Omental fat pad (tissue), 3 donors: ENCODE measurements at regions not wholly inside any gene's neighbourhood (a gene's known extent, or its start where the extent isn't known, plus 50 kb on each side); places are given as distances from the start of the nearest gene placed in this dataset.
"Not testable (repeated sequence)": the region's sequence is repeated elsewhere in the genome, so short reads cannot be mapped to it uniquely, and the experiment has no call there.

Source experiments
- ATAC-seq: fragments of 150-250 bp; one replicate; pipeline ENCODE4 v1.9.1; 2016; ENCODE audit warnings: mild to moderate bottlenecking, moderate library complexity; ENCODE audit not compliant: low FRiP score
- DNase-seq: peaks from one replicate; pipeline ENCODE4 v3.0.0-alpha.2; 2019; ENCODE audit warnings: low spot score
- TF ChIP-seq, protein P1 (sequence below), 3 donors: fragments of 450-650 bp; IDR thresholded peaks; one replicate each; pipeline ENCODE4 v1.5.1; 2016 to 2017; ENCODE audit warnings: antibody characterized with exemption in 3 of 3, mild to moderate bottlenecking in 3 of 3, moderate library complexity in 2 of 3

DNA sequence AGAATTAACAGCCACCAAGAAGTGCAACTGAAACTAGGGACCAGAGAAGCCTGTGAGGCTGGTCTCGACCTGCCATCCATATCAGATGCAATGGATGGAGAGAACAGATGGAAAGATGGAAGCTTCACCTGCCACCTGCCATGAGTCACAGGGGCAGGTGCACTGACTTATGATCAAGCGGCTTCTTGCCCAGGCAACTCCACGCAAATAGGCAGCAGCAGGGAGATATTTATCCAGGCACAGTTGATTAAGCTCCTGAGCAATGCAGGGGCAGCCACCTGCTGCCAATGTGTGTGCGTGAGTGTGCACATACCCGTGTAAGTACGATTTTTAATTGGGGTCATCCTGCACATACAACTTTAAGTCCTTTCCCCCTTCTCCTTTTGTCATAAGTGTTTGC, 174.2 kb downstream of the PTPRU start:
- TF ChIP-seq, protein P1, sequence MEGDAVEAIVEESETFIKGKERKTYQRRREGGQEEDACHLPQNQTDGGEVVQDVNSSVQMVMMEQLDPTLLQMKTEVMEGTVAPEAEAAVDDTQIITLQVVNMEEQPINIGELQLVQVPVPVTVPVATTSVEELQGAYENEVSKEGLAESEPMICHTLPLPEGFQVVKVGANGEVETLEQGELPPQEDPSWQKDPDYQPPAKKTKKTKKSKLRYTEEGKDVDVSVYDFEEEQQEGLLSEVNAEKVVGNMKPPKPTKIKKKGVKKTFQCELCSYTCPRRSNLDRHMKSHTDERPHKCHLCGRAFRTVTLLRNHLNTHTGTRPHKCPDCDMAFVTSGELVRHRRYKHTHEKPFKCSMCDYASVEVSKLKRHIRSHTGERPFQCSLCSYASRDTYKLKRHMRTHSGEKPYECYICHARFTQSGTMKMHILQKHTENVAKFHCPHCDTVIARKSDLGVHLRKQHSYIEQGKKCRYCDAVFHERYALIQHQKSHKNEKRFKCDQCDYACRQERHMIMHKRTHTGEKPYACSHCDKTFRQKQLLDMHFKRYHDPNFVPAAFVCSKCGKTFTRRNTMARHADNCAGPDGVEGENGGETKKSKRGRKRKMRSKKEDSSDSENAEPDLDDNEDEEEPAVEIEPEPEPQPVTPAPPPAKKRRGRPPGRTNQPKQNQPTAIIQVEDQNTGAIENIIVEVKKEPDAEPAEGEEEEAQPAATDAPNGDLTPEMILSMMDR (IDR thresholded peaks at IDR 0.05) = no peak
- DNase-seq (no peak), ATAC-seq (no peak)

DNA sequence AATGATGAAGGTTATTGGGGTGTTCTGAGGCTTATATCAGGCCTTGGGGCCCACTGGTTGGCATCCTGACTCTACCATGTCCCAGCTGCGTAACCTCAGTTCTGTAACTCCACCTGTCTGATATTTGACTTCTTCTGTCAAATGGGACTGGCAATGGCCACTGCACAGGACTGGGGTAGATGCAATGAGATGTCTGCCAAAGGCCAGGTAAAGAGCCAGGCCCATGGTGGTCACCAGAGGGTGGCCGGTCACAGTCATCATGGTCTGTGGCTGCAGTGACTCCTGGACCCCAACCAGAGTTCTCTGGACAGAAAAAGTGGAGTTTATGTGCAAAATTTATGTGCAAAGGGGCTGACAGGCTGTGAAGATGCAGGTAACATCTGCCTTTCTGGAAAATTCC, 173.3 kb downstream of the PTPRU start:
- DNase-seq (no peak), ATAC-seq (no peak)

DNA sequence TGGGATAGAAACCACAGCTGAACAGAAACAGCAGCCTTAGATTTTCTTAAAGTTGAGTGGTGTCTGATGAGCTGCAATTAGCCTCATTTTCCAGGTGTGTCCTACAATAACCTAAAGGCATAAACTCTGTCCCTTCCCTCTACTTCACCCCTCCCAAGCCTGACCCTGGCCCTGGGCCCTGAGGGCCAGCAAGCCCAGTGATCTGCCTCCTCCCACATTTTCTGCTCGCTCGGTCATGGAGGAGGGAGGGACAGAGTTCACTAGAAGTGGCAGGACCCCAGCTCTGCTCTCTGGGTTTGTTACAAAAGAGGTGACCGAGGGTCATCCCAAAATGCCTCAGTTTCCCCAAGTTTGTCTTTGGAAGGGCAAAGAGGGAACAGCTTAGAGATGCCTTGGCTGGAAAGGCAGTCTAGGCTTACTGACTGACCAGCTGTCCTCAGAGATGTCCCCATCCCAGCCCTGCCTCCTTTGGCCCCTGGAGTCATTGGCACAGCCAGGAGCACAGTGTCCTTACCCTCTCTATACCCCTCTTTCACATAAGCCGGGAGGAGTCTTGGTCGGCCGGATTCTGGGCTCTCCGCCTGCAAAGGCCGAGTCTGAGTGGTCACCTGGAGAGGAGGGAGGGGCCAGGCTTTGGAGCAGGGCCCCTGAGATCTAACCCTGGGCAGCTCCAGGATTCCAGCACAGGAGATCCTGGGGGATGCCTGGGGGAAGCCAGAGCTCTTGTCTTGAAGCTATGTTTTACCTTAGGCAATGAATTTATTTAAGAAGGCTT, 172.7 kb downstream of the PTPRU start:
- ATAC-seq (no peak), DNase-seq (no peak)

More for the DNA sequence above, 173.3 kb downstream of the PTPRU start:
- TF ChIP-seq, protein P1 (IDR thresholded peaks at IDR 0.05) = no peak

GRCh38 chr1:29406814-29407213, 170.5 kb downstream of the PTPRU start:
- TF ChIP-seq, protein P1 (IDR thresholded peaks at IDR 0.05) = no peak
- ATAC-seq = no peak
- no peak for DNase-seq

More for the DNA sequence above, 172.7 kb downstream of the PTPRU start:
- TF ChIP-seq, protein P1 (IDR thresholded peaks at IDR 0.05) = no peak

DNA sequence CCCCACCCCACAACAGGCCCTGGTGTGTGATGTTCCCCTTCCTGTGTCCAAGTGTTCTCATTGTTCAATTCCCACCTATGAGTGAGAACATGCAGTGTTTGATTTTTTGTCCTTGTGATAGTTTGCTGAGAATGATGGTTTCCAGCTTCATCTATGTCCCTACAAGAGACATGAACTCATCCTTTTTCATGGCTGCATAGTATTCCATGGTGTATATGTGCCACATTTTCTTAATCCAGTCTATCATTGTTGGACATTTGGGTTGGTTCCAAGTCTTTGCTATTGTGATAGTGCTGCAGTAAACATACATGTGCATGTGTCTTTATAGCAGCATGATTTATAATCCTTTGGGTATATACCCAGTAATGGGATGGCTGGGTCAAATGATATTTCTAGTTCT, 163.9 kb downstream of the PTPRU start:
- ATAC-seq, DNase-seq: not testable (repeated sequence)

GRCh38 chr1:29399465-29399864, 163.1 kb downstream of the PTPRU start:
- no peak for DNase-seq
- no peak for ATAC-seq
- TF ChIP-seq, protein P1 (IDR thresholded peaks at IDR 0.05) = no peak

- ATAC-seq (peak; percentile 70), DNase-seq (no peak)
- TF ChIP-seq, protein P1 (IDR thresholded peaks at IDR 0.05) = no peak
Measured at GRCh38 chr1:29398431-29398830, 162.1 kb downstream of the PTPRU start.
